ENCODE measurements at regions not wholly inside any gene's neighbourhood (a gene's known extent, or its start where the extent isn't known, plus 50 kb on each side); places are given as distances from the start of the nearest gene placed in this dataset.

- TF ChIP-seq MAZ (IDR thresholded peaks at IDR 0.05; ENCODE audit: borderline replicate concordance, low read depth, low read length) (no peak), MAZ (CRISPR knock-in tag; IDR thresholded peaks at IDR 0.05; ENCODE audit: low read depth) (no peak)
Measured at GRCh38 chr4:121252224-121252806, 88.2 kb upstream of the TNIP3 start (continued).

DNA sequence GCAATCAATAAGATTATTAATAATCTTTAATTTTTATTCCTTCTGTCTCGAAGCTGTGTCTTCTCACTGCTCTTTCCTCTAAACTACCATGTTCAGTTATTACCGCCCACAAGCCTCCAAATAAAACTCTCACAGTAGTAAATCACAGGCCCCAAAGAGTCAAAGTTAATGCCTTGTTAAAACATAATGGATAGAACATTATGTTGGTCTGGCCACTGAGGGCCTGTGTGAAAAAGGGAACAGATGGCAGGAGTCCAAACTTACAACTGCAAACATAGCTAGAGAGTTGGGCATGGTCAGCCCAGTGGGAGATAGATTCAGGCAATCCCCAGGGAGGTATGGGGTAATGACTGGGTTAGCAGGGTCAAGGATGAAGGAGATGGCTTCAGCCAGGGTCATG is 84.6 kb upstream of the TNIP3 start:
- FAIRE-seq = no peak
- CTCF ChIA-PET (ENCODE audit: low intra/inter-chr PET ratio, low total read pairs) = no interaction called here
- no peaks in the 10 kb centered on the region for H3K36me3 ChIP-seq (replicated peaks in 1 of 2; ENCODE audit: control insufficient read depth in 1 of 2, insufficient read depth in 2 of 2, low read length in 2 of 2)

DNA sequence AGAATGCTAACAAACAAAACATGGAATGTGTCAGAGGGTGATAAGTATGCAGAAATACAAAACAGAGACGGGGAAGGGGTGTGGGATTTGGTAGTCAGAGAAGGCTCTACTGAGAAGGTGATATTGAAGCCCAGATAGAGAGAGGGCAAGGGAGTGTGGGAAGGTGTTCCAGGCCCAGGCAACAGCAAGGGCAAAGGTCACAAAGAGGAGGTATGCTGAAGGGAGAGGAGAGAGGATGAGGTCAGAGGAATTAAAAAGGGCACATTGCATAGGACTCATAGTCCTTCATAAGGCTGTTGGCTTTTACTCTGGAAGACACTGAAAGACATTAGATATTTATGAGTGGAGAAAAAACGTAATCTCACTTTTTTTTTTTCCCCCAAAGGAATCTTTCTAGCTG is 82.6 kb upstream of the TNIP3 start:
- H2AFZ ChIP-seq (ENCODE audit: low read length) = no peak overlapping the region
- H3K36me3 ChIP-seq (replicated peaks in 1 of 2; ENCODE audit: control insufficient read depth in 1 of 2, insufficient read depth in 2 of 2, low read length in 2 of 2) = no peaks in the 10 kb centered on the region
- intact Hi-C loops (cut with micrococcal nuclease; ENCODE audit: unreplicated experiment) = no loop called here
- DNase-seq (ENCODE audit: low spot score) = no peak
- H3K4me3 ChIP-seq (replicated peaks in 1 of 3; ENCODE audit: insufficient read depth in 1 of 3, low read depth in 2 of 3, low read length in 3 of 3) = no peak overlapping the region
- in situ Hi-C loops (cut with HindIII; ENCODE audit: extremely low pct_ligation_motif_present, low pct_unique_long_range_greater_than_20kb) = no loop called here
- ATAC-seq = peak; percentile 66; the same call in 2 of the 3 replicates
- no peaks in the 10 kb centered on the region for H3K79me2 ChIP-seq (ENCODE audit: insufficient read depth, low read length)
- H3K27me3 ChIP-seq (ENCODE audit: control insufficient read depth in 1 of 2, insufficient read depth in 2 of 2, low read length in 2 of 2) = no peaks in the 10 kb centered on the region
- TF ChIP-seq HOXD1 (CRISPR knock-in tag; IDR thresholded peaks at IDR 0.05) = no peak
- no peak for TF ChIP-seq HNRNPLL (IDR thresholded peaks at IDR 0.05; ENCODE audit: low read depth, low read length, poor library complexity, severe bottlenecking)
- no peak for TF ChIP-seq ZFP41 (CRISPR knock-in tag; IDR thresholded peaks at IDR 0.05; ENCODE audit: borderline replicate concordance)
- no peak for TF ChIP-seq NFATC3 (CRISPR knock-in tag; IDR thresholded peaks at IDR 0.05)
- no peaks in the 10 kb centered on the region for H4K20me1 ChIP-seq (ENCODE audit: insufficient read depth, low read length)
- FAIRE-seq = no peak
- ChIA-PET CTCF (ENCODE audit: low intra/inter-chr PET ratio, low total read pairs) (no interaction called here), POLR2A (no interaction called here)
- H3K4me2 ChIP-seq (ENCODE audit: low read depth, low read length) = no peak overlapping the region
- H3K4me1 ChIP-seq (ENCODE audit: insufficient read depth, low read length) = no peaks in the 10 kb centered on the region
- H3K9me3 ChIP-seq (ENCODE audit: low read length) = no peaks in the 10 kb centered on the region
- no TSS peak for BruUV-seq (replicated peaks)
- 0% methylated on average over 2 of the region's 2 CpGs for WGBS (ENCODE audit: low lambda C conversion rate)
- H3K27ac ChIP-seq (ENCODE audit: extremely low read length, insufficient read depth, low read length) = no peak overlapping the region
- no peak overlapping the region for H3K9ac ChIP-seq (ENCODE audit: insufficient read depth, low read depth, low read length)

More for the DNA sequence above, 84.6 kb upstream of the TNIP3 start:
- WGBS (ENCODE audit: low lambda C conversion rate) = 15% methylated on average over 2 of the region's 2 CpGs
- BruUV-seq (replicated peaks) = no TSS peak
- Histone ChIP-seq H3K27me3 (ENCODE audit: control insufficient read depth in 1 of 2, insufficient read depth in 2 of 2, low read length in 2 of 2) (no peaks in the 10 kb centered on the region), H3K4me1 (ENCODE audit: insufficient read depth, low read length) (no peaks in the 10 kb centered on the region), H3K79me2 (ENCODE audit: insufficient read depth, low read length) (no peaks in the 10 kb centered on the region), H3K9ac (ENCODE audit: insufficient read depth, low read depth, low read length) (no peak overlapping the region), H3K4me3 (replicated peaks in 1 of 3; ENCODE audit: insufficient read depth in 1 of 3, low read depth in 2 of 3, low read length in 3 of 3) (no peak overlapping the region), H3K9me3 (ENCODE audit: low read length) (no peaks in the 10 kb centered on the region), H3K4me2 (ENCODE audit: low read depth, low read length) (no peak overlapping the region), H2AFZ (ENCODE audit: low read length) (no peak overlapping the region), H4K20me1 (ENCODE audit: insufficient read depth, low read length) (no peaks in the 10 kb centered on the region), H3K27ac (ENCODE audit: extremely low read length, insufficient read depth, low read length) (no peak overlapping the region)
- ATAC-seq (no peak), DNase-seq (ENCODE audit: low spot score) (no peak)
- TF ChIP-seq ZFX (CRISPR knock-in tag; IDR thresholded peaks at IDR 0.05; ENCODE audit: low read depth) (no peak), NR2F1 (CRISPR knock-in tag; IDR thresholded peaks at IDR 0.05) (no peak), ATF1 (CRISPR knock-in tag; IDR thresholded peaks at IDR 0.05) (no peak), RXRB (CRISPR knock-in tag; IDR thresholded peaks at IDR 0.05; ENCODE audit: borderline replicate concordance) (no peak), GLI4 (CRISPR knock-in tag; IDR thresholded peaks at IDR 0.05; ENCODE audit: borderline replicate concordance) (no peak)
- intact Hi-C loops (cut with micrococcal nuclease; ENCODE audit: unreplicated experiment) (no loop called here), in situ Hi-C loops (cut with HindIII; ENCODE audit: extremely low pct_ligation_motif_present, low pct_unique_long_range_greater_than_20kb) (no loop called here)
- POLR2A ChIA-PET = no interaction called here
